ENCODE measurements at regions not wholly inside any gene's neighbourhood (a gene's known extent, or its start where the extent isn't known, plus 50 kb on each side); places are given as distances from the start of the nearest gene placed in this dataset.
"Not testable (repeated sequence)": the region's sequence is repeated elsewhere in the genome, so short reads cannot be mapped to it uniquely, and the experiment has no call there.

GRCh38 chr15:47013446-47013845 is 703.9 kb upstream of the SEMA6D start:
- no peaks in the 10 kb centered on the region for H3K4me1 Mint-ChIP-seq (ENCODE audit: low read depth)
- peaks cover 0 to 2% of the 10 kb centered on the region in 2 donors for H3K36me3 Mint-ChIP-seq (ENCODE audit: insufficient read depth in 2 of 2)
- no peak overlapping the region for H3K4me3 Mint-ChIP-seq
- ATAC-seq (replicated peaks in 1 of 2) (no peak), DNase-seq (no peak)
- no peak overlapping the region for H3K27ac Mint-ChIP-seq
- no peaks in the 10 kb centered on the region for H3K27me3 Mint-ChIP-seq (ENCODE audit: low read depth)
- peaks cover 3% of the 10 kb centered on the region in 2 donors for H3K9me3 Mint-ChIP-seq

- no peak overlapping the region for H3K27ac Mint-ChIP-seq
- DNase-seq: no peak
- ATAC-seq (replicated peaks in 1 of 2): no peak
- H3K4me1 Mint-ChIP-seq (ENCODE audit: low read depth): no peaks in the 10 kb centered on the region
- no peaks in the 10 kb centered on the region for H3K27me3 Mint-ChIP-seq (ENCODE audit: low read depth)
- H3K9me3 Mint-ChIP-seq: peaks cover 13 to 19% of the 10 kb centered on the region in 2 donors
- H3K36me3 Mint-ChIP-seq (ENCODE audit: insufficient read depth in 2 of 2): peaks cover 0 to 2% of the 10 kb centered on the region in 2 donors
- no peak overlapping the region for H3K4me3 Mint-ChIP-seq
Observed at GRCh38 chr15:47027322-47027946, 689.9 kb upstream of the SEMA6D start.

- H3K27ac Mint-ChIP-seq: no peak overlapping the region
- H3K4me1 Mint-ChIP-seq (ENCODE audit: low read depth): no peaks in the 10 kb centered on the region
- no peak for DNase-seq
- H3K27me3 Mint-ChIP-seq (ENCODE audit: low read depth): no peaks in the 10 kb centered on the region
- H3K9me3 Mint-ChIP-seq: peaks cover 6 to 8% of the 10 kb centered on the region in 2 donors
- no peaks in the 10 kb centered on the region for H3K36me3 Mint-ChIP-seq (ENCODE audit: insufficient read depth in 2 of 2)
- H3K4me3 Mint-ChIP-seq: no peak overlapping the region
- ATAC-seq (replicated peaks in 1 of 2): no peak
Observed at GRCh38 chr15:47035475-47036406, 681.6 kb upstream of the SEMA6D start.

GRCh38 chr15:47037003-47037402 is 680.3 kb upstream of the SEMA6D start:
- Mint-ChIP-seq H3K9me3 (peaks cover 6% of the 10 kb centered on the region in 2 donors), H3K4me3 (no peak overlapping the region), H3K27me3 (ENCODE audit: low read depth) (no peaks in the 10 kb centered on the region), H3K27ac (no peak overlapping the region), H3K4me1 (ENCODE audit: low read depth) (no peaks in the 10 kb centered on the region), H3K36me3 (ENCODE audit: insufficient read depth in 2 of 2) (no peaks in the 10 kb centered on the region)
- ATAC-seq (replicated peaks in 1 of 2) (no peak), DNase-seq (no peak)

GRCh38 chr15:47039225-47039624 is 678.1 kb upstream of the SEMA6D start:
- H3K27me3 Mint-ChIP-seq (ENCODE audit: low read depth): no peaks in the 10 kb centered on the region
- no peaks in the 10 kb centered on the region for H3K4me1 Mint-ChIP-seq (ENCODE audit: low read depth)
- H3K4me3 Mint-ChIP-seq: no peak overlapping the region
- H3K9me3 Mint-ChIP-seq: peaks cover 0 to 4% of the 10 kb centered on the region in 2 donors
- no peak overlapping the region for H3K27ac Mint-ChIP-seq
- DNase-seq (no peak), ATAC-seq (replicated peaks in 1 of 2) (no peak)
- no peaks in the 10 kb centered on the region for H3K36me3 Mint-ChIP-seq (ENCODE audit: insufficient read depth in 2 of 2)

GRCh38 chr15:47041301-47041700 is 676.0 kb upstream of the SEMA6D start:
- no peaks in the 10 kb centered on the region for H3K27me3 Mint-ChIP-seq (ENCODE audit: low read depth)
- no peaks in the 10 kb centered on the region for H3K36me3 Mint-ChIP-seq (ENCODE audit: insufficient read depth in 2 of 2)
- peaks cover 0 to 6% of the 10 kb centered on the region in 2 donors for H3K9me3 Mint-ChIP-seq
- ATAC-seq (replicated peaks in 1 of 2) (no peak), DNase-seq (no peak)
- no peak overlapping the region for H3K27ac Mint-ChIP-seq
- H3K4me3 Mint-ChIP-seq: no peak overlapping the region
- H3K4me1 Mint-ChIP-seq (ENCODE audit: low read depth): no peaks in the 10 kb centered on the region

- not testable (repeated sequence) for DNase-seq; H3K27ac Mint-ChIP-seq; H3K9me3 Mint-ChIP-seq; H3K4me3 Mint-ChIP-seq; H3K36me3 Mint-ChIP-seq (ENCODE audit: insufficient read depth in 2 of 2); H3K4me1 Mint-ChIP-seq (ENCODE audit: low read depth); ATAC-seq (replicated peaks in 1 of 2); H3K27me3 Mint-ChIP-seq (ENCODE audit: low read depth)
Observed at GRCh38 chr15:47047981-47048380, 669.3 kb upstream of the SEMA6D start.

- H3K27ac Mint-ChIP-seq: no peak overlapping the region
- ATAC-seq (replicated peaks in 1 of 2) (no peak), DNase-seq (no peak)
- H3K27me3 Mint-ChIP-seq (ENCODE audit: low read depth): no peaks in the 10 kb centered on the region
- no peaks in the 10 kb centered on the region for H3K4me1 Mint-ChIP-seq (ENCODE audit: low read depth)
- H3K4me3 Mint-ChIP-seq: no peak overlapping the region
- no peaks in the 10 kb centered on the region for H3K36me3 Mint-ChIP-seq (ENCODE audit: insufficient read depth in 2 of 2)
- peaks cover 1 to 2% of the 10 kb centered on the region in 2 donors for H3K9me3 Mint-ChIP-seq
Observed at GRCh38 chr15:47066392-47066791, 650.9 kb upstream of the SEMA6D start.

GRCh38 chr15:47077846-47078245 is 639.5 kb upstream of the SEMA6D start:
- not testable (repeated sequence) for H3K9me3 Mint-ChIP-seq; H3K36me3 Mint-ChIP-seq (ENCODE audit: insufficient read depth in 2 of 2); H3K27me3 Mint-ChIP-seq (ENCODE audit: low read depth); H3K4me1 Mint-ChIP-seq (ENCODE audit: low read depth); H3K4me3 Mint-ChIP-seq; ATAC-seq (replicated peaks in 1 of 2); DNase-seq; H3K27ac Mint-ChIP-seq

GRCh38 chr15:47095833-47096232 is 621.5 kb upstream of the SEMA6D start:
- no peaks in the 10 kb centered on the region for H3K36me3 Mint-ChIP-seq (ENCODE audit: insufficient read depth in 2 of 2)
- H3K9me3 Mint-ChIP-seq: peaks cover 5 to 7% of the 10 kb centered on the region in 2 donors
- no peaks in the 10 kb centered on the region for H3K27me3 Mint-ChIP-seq (ENCODE audit: low read depth)
- H3K27ac Mint-ChIP-seq: no peak overlapping the region
- no peak overlapping the region for H3K4me3 Mint-ChIP-seq
- DNase-seq: no peak
- no peak for ATAC-seq (replicated peaks in 1 of 2)
- H3K4me1 Mint-ChIP-seq (ENCODE audit: low read depth): no peaks in the 10 kb centered on the region

GRCh38 chr15:47098526-47098925 is 618.8 kb upstream of the SEMA6D start:
- ATAC-seq (replicated peaks in 1 of 2); H3K9me3 Mint-ChIP-seq; DNase-seq; H3K4me3 Mint-ChIP-seq; H3K4me1 Mint-ChIP-seq (ENCODE audit: low read depth); H3K27ac Mint-ChIP-seq; H3K27me3 Mint-ChIP-seq (ENCODE audit: low read depth); H3K36me3 Mint-ChIP-seq (ENCODE audit: insufficient read depth in 2 of 2): not testable (repeated sequence)

- DNase-seq; H3K36me3 Mint-ChIP-seq (ENCODE audit: insufficient read depth in 2 of 2); H3K4me3 Mint-ChIP-seq; H3K27me3 Mint-ChIP-seq (ENCODE audit: low read depth); H3K9me3 Mint-ChIP-seq; H3K4me1 Mint-ChIP-seq (ENCODE audit: low read depth); ATAC-seq (replicated peaks in 1 of 2); H3K27ac Mint-ChIP-seq: not testable (repeated sequence)
Observed at GRCh38 chr15:47099801-47100200, 617.5 kb upstream of the SEMA6D start.

- not testable (repeated sequence) for H3K4me3 Mint-ChIP-seq; ATAC-seq (replicated peaks in 1 of 2); H3K27ac Mint-ChIP-seq; H3K4me1 Mint-ChIP-seq (ENCODE audit: low read depth); H3K27me3 Mint-ChIP-seq (ENCODE audit: low read depth); H3K36me3 Mint-ChIP-seq (ENCODE audit: insufficient read depth in 2 of 2); DNase-seq
- peaks cover 7 to 12% of the 10 kb centered on the region in 2 donors for H3K9me3 Mint-ChIP-seq
Observed at GRCh38 chr15:47108800-47109199, 608.5 kb upstream of the SEMA6D start.
